ENCODE measurements at regions not wholly inside any gene's neighbourhood (a gene's known extent, or its start where the extent isn't known, plus 50 kb on each side); places are given as distances from the start of the nearest gene placed in this dataset.

- H3K4me3 ChIP-seq (ENCODE audit: insufficient read depth, low read length, poor library complexity, severe bottlenecking), result no peak overlapping the region
- no peaks in the 10 kb centered on the region for H3K9me3 ChIP-seq (ENCODE audit: insufficient read depth, low read length)
- H3K27me3 ChIP-seq (ENCODE audit: low read length), result no peaks in the 10 kb centered on the region
- no peaks in the 10 kb centered on the region for H3K36me3 ChIP-seq (ENCODE audit: low read length)
- no peak overlapping the region for H3K9ac ChIP-seq (ENCODE audit: low read length)
- no peaks in the 10 kb centered on the region for H3K9me2 ChIP-seq (replicated peaks; ENCODE audit: insufficient read depth, low read length)
- H3K4me2 ChIP-seq (ENCODE audit: low read depth, low read length, poor library complexity, severe bottlenecking), result no peak overlapping the region
- TF ChIP-seq CTCF (IDR thresholded peaks at IDR 0.05; ENCODE audit: insufficient read depth, low read length, poor library complexity, severe bottlenecking) (no peak), EZH2phosphoT487 (conservative IDR thresholded peaks at IDR 0.05; ENCODE audit: low read length) (no peak)
- no peaks in the 10 kb centered on the region for H4K20me1 ChIP-seq (ENCODE audit: low read depth, low read length)
- H2AFZ ChIP-seq (ENCODE audit: low read depth, low read length, severe bottlenecking), result no peak overlapping the region
- H3K79me2 ChIP-seq (ENCODE audit: insufficient read depth, low read length), result no peaks in the 10 kb centered on the region
- no peak overlapping the region for H3K27ac ChIP-seq (ENCODE audit: low read depth, low read length)
- no peaks in the 10 kb centered on the region for H3F3A ChIP-seq (ENCODE audit: insufficient read depth)
These were observed 121.0 kb upstream of the ARHGAP5 start for GRCh38 chr14:31955936-31956579.

DNA sequence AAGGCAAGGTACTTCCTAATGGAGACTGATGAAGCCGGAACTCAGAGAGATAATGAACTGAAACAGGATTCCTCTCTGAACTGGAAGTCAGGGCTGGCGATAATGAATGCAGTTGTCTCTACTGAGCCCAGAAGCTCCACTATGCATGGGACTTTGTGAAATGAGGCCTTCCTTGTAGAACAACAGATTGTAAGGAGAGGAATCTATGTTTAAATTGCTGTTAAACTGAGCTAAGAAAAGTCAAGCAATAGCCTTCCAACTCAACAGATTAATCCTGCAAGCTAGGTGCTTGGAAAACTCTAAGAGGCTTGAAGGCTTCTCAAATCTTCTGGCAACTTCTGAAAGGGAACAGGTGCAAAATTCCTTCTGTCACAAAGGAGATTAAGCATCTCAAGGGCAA, 119.5 kb upstream of the ARHGAP5 start:
- Histone ChIP-seq H3F3A (ENCODE audit: insufficient read depth) (no peaks in the 10 kb centered on the region), H3K9me3 (ENCODE audit: insufficient read depth, low read length) (no peaks in the 10 kb centered on the region), H4K20me1 (ENCODE audit: low read depth, low read length) (no peaks in the 10 kb centered on the region), H3K4me3 (ENCODE audit: insufficient read depth, low read length, poor library complexity, severe bottlenecking) (no peak overlapping the region), H3K27ac (ENCODE audit: low read depth, low read length) (no peak overlapping the region), H3K9me2 (replicated peaks; ENCODE audit: insufficient read depth, low read length) (no peaks in the 10 kb centered on the region), H3K27me3 (ENCODE audit: low read length) (no peaks in the 10 kb centered on the region), H3K9ac (ENCODE audit: low read length) (no peak overlapping the region), H3K4me2 (ENCODE audit: low read depth, low read length, poor library complexity, severe bottlenecking) (no peak overlapping the region), H3K79me2 (ENCODE audit: insufficient read depth, low read length) (no peaks in the 10 kb centered on the region), H2AFZ (ENCODE audit: low read depth, low read length, severe bottlenecking) (no peak overlapping the region), H3K36me3 (ENCODE audit: low read length) (no peaks in the 10 kb centered on the region)
- TF ChIP-seq EZH2phosphoT487 (conservative IDR thresholded peaks at IDR 0.05; ENCODE audit: low read length) (no peak), CTCF (IDR thresholded peaks at IDR 0.05; ENCODE audit: insufficient read depth, low read length, poor library complexity, severe bottlenecking) (no peak)

DNA sequence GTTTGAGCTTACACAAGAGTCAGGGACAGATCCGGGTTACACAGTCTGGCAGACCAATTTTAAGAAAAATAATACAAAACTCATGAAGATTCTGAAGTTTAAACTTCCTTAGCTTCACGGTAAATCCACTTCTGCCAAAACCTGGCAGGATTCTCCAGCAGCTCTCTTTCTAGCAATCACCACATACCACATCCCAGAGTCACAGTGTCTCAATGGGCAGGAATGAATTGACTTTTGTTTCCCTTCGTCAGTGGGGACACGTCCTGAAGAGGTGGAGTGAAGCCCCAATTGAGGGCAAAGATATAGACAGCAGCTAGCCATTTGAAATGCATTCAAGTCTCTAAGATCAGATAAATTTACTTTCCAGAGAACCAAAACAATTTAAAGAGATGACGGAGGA, 117.1 kb upstream of the ARHGAP5 start:
- H3K27me3 ChIP-seq (ENCODE audit: low read length), result no peaks in the 10 kb centered on the region
- H3K79me2 ChIP-seq (ENCODE audit: insufficient read depth, low read length), result no peaks in the 10 kb centered on the region
- H3F3A ChIP-seq (ENCODE audit: insufficient read depth), result no peaks in the 10 kb centered on the region
- no peak overlapping the region for H3K4me3 ChIP-seq (ENCODE audit: insufficient read depth, low read length, poor library complexity, severe bottlenecking)
- no peaks in the 10 kb centered on the region for H4K20me1 ChIP-seq (ENCODE audit: low read depth, low read length)
- no peak overlapping the region for H3K27ac ChIP-seq (ENCODE audit: low read depth, low read length)
- TF ChIP-seq CTCF (IDR thresholded peaks at IDR 0.05; ENCODE audit: insufficient read depth, low read length, poor library complexity, severe bottlenecking), result no peak
- TF ChIP-seq EZH2phosphoT487 (conservative IDR thresholded peaks at IDR 0.05; ENCODE audit: low read length), result no peak
- H2AFZ ChIP-seq (ENCODE audit: low read depth, low read length, severe bottlenecking), result no peak overlapping the region
- no peaks in the 10 kb centered on the region for H3K9me3 ChIP-seq (ENCODE audit: insufficient read depth, low read length)
- H3K36me3 ChIP-seq (ENCODE audit: low read length), result no peaks in the 10 kb centered on the region
- H3K9me2 ChIP-seq (replicated peaks; ENCODE audit: insufficient read depth, low read length), result no peaks in the 10 kb centered on the region
- H3K4me2 ChIP-seq (ENCODE audit: low read depth, low read length, poor library complexity, severe bottlenecking), result no peak overlapping the region
- H3K9ac ChIP-seq (ENCODE audit: low read length), result no peak overlapping the region

Data from SU-DHL-6 (cell line).